ENCODE measurements at regions not wholly inside any gene's neighbourhood (a gene's known extent, or its start where the extent isn't known, plus 50 kb on each side); places are given as distances from the start of the nearest gene placed in this dataset.
A peak's percentile ranks its signal among the peaks of the same experiment; 100 is the strongest.
"Not testable (repeated sequence)": the region's sequence is repeated elsewhere in the genome, so short reads cannot be mapped to it uniquely, and the experiment has no call there.

- DNase-seq = no peak
- intact Hi-C loops (cut with DNase I) = no loop called here
- no peak for ATAC-seq (ENCODE audit: poor library complexity)
Observed at GRCh38 chr4:31427691-31428090, 707.5 kb downstream of the PCDH7 start.

- DNase-seq (no peak), ATAC-seq (ENCODE audit: poor library complexity) (no peak)
- intact Hi-C loops (cut with DNase I) = no loop called here
Observed at GRCh38 chr4:31442236-31442635, 722.1 kb downstream of the PCDH7 start.

- no peak for ATAC-seq (ENCODE audit: poor library complexity)
- DNase-seq = no peak
- intact Hi-C loops (cut with DNase I) = no loop called here
Observed at GRCh38 chr4:31445526-31445925, 725.4 kb downstream of the PCDH7 start.

GRCh38 chr4:31455612-31456011 is 735.4 kb downstream of the PCDH7 start:
- intact Hi-C loops (cut with DNase I) = no loop called here
- DNase-seq (no peak), ATAC-seq (ENCODE audit: poor library complexity) (no peak)

GRCh38 chr4:31458813-31459212 is 738.6 kb downstream of the PCDH7 start:
- intact Hi-C loops (cut with DNase I) = no loop called here
- peak; percentile 84 for ATAC-seq (ENCODE audit: poor library complexity)

GRCh38 chr4:31461421-31461820 is 741.3 kb downstream of the PCDH7 start:
- no peak for DNase-seq
- no peak for ATAC-seq (ENCODE audit: poor library complexity)
- intact Hi-C loops (cut with DNase I) = no loop called here

More at GRCh38 chr4:31458813-31459212, 738.6 kb downstream of the PCDH7 start:
- DNase-seq = no peak

GRCh38 chr4:31467781-31468180 is 747.6 kb downstream of the PCDH7 start:
- DNase-seq = no peak
- intact Hi-C loops (cut with DNase I) = no loop called here
- no peak for ATAC-seq (ENCODE audit: poor library complexity)

- no peak for ATAC-seq (ENCODE audit: poor library complexity)
- DNase-seq = no peak
- intact Hi-C loops (cut with DNase I) = no loop called here
Observed at GRCh38 chr4:31474221-31474620, 754.1 kb downstream of the PCDH7 start.

GRCh38 chr4:31482691-31483090 is 762.5 kb downstream of the PCDH7 start:
- intact Hi-C loops (cut with DNase I) = no loop called here
- no peak for ATAC-seq (ENCODE audit: poor library complexity)
- no peak for DNase-seq

- ATAC-seq (ENCODE audit: poor library complexity); DNase-seq; intact Hi-C loops (cut with DNase I): not testable (repeated sequence)
Observed at GRCh38 chr4:31499216-31499615, 779.0 kb downstream of the PCDH7 start.

- ATAC-seq (ENCODE audit: poor library complexity) = no peak
Observed at GRCh38 chr4:31516520-31516919, 796.4 kb downstream of the PCDH7 start.

GRCh38 chr4:31518796-31519250 is 798.7 kb downstream of the PCDH7 start:
- intact Hi-C loops (cut with DNase I) = no loop called here
- ATAC-seq (ENCODE audit: poor library complexity) = no peak
- DNase-seq = no peak

More at GRCh38 chr4:31516520-31516919, 796.4 kb downstream of the PCDH7 start:
- intact Hi-C loops (cut with DNase I) = no loop called here
- no peak for DNase-seq

GRCh38 chr4:31530555-31530954 is 810.4 kb downstream of the PCDH7 start:
- intact Hi-C loops (cut with DNase I) = no loop called here
- ATAC-seq (ENCODE audit: poor library complexity) = no peak
- DNase-seq = no peak

GRCh38 chr4:31538877-31539276 is 818.7 kb downstream of the PCDH7 start:
- intact Hi-C loops (cut with DNase I) = no loop called here
- DNase-seq (no peak), ATAC-seq (ENCODE audit: poor library complexity) (no peak)

- ATAC-seq (ENCODE audit: poor library complexity) (peak; percentile 88), DNase-seq (peak; percentile 41)
- intact Hi-C loops (cut with DNase I) = no loop called here
Observed at GRCh38 chr4:31539284-31540069, 819.3 kb downstream of the PCDH7 start.

GRCh38 chr4:31545330-31545729 is 825.2 kb downstream of the PCDH7 start:
- intact Hi-C loops (cut with DNase I) = no loop called here
- ATAC-seq (ENCODE audit: poor library complexity) (peak; percentile 52), DNase-seq (no peak)

- no peak for DNase-seq
- intact Hi-C loops (cut with DNase I) = no loop called here
- ATAC-seq (ENCODE audit: poor library complexity) = peak; percentile 59
Observed at GRCh38 chr4:31545755-31546154, 825.6 kb downstream of the PCDH7 start.

- no peak for DNase-seq
- intact Hi-C loops (cut with DNase I) = no loop called here
- ATAC-seq (ENCODE audit: poor library complexity) = no peak
Observed at GRCh38 chr4:31548021-31548420, 827.9 kb downstream of the PCDH7 start.

GRCh38 chr4:31548823-31549222 is 828.7 kb downstream of the PCDH7 start:
- ATAC-seq (ENCODE audit: poor library complexity) (no peak), DNase-seq (no peak)
- intact Hi-C loops (cut with DNase I) = no loop called here

- intact Hi-C loops (cut with DNase I) = no loop called here
Observed at GRCh38 chr4:31549256-31549655, 829.1 kb downstream of the PCDH7 start.

GRCh38 chr4:31557437-31557836 is 837.3 kb downstream of the PCDH7 start:
- intact Hi-C loops (cut with DNase I) = no loop called here
- ATAC-seq (ENCODE audit: poor library complexity) (no peak), DNase-seq (no peak)

More at GRCh38 chr4:31549256-31549655, 829.1 kb downstream of the PCDH7 start:
- DNase-seq (no peak), ATAC-seq (ENCODE audit: poor library complexity) (no peak)
